SU-DHL-6 (cell line): ENCODE measurements at regions not wholly inside any gene's neighbourhood (a gene's known extent, or its start where the extent isn't known, plus 50 kb on each side); places are given as distances from the start of the nearest gene placed in this dataset.

Experiments used
- CTCF ChIP-seq: fragments of 200-600 bp; sonication (generic); IDR thresholded peaks from one replicate; pipeline ENCODE4 v1.5.1; 2017; ENCODE audit warnings: antibody characterized with exemption, mild to moderate bottlenecking, low read length, moderate library complexity; ENCODE audit not compliant: insufficient read depth, poor library complexity, severe bottlenecking
- EZH2phosphoT487 ChIP-seq: fragments of 200-600 bp; sonication (generic), shearing (Covaris generic); conservative IDR thresholded peaks from 2 replicates; pipeline ENCODE4 v1.6.1; 2018; ENCODE audit warnings: mild to moderate bottlenecking, antibody characterized with exemption, low read length, moderate library complexity, mixed read lengths

GRCh38 chr6:15730922-15731321 lies 68.1 kb upstream of the DTNBP1 start:
- no peak for TF ChIP-seq CTCF
- no peak for TF ChIP-seq EZH2phosphoT487
